ENCODE measurements at regions not wholly inside any gene's neighbourhood (a gene's known extent, or its start where the extent isn't known, plus 50 kb on each side); places are given as distances from the start of the nearest gene placed in this dataset.

DNA sequence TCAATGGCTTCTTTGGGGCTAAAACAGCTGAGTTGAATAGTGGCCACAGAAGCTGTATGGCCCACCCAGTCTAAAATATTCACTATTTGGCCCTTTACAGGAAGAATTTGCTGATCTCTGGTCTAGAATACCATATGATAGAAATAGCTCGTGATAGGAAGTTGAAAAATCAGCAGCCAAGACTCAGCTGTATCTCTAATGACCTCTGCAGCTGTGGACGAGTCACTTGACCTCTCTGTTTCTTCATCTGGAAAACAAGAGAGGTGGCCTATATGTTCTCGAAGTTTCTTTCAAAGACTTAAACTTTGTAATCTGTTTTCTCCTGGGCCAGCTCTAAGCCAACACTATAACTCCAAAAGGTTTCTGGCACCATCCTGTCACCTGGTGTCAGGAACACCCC lies 129.2 kb downstream of the ZBTB18 start:
- TF ChIP-seq POLR2A (IDR thresholded peaks at IDR 0.05; ENCODE audit: low read length) = no peak
- TF ChIP-seq GATA1 (IDR thresholded peaks at IDR 0.05; ENCODE audit: low read depth, low read length) = no peak

All from erythroblast (primary cell).